ENCODE measurements at regions not wholly inside any gene's neighbourhood (a gene's known extent, or its start where the extent isn't known, plus 50 kb on each side); places are given as distances from the start of the nearest gene placed in this dataset.

DNA sequence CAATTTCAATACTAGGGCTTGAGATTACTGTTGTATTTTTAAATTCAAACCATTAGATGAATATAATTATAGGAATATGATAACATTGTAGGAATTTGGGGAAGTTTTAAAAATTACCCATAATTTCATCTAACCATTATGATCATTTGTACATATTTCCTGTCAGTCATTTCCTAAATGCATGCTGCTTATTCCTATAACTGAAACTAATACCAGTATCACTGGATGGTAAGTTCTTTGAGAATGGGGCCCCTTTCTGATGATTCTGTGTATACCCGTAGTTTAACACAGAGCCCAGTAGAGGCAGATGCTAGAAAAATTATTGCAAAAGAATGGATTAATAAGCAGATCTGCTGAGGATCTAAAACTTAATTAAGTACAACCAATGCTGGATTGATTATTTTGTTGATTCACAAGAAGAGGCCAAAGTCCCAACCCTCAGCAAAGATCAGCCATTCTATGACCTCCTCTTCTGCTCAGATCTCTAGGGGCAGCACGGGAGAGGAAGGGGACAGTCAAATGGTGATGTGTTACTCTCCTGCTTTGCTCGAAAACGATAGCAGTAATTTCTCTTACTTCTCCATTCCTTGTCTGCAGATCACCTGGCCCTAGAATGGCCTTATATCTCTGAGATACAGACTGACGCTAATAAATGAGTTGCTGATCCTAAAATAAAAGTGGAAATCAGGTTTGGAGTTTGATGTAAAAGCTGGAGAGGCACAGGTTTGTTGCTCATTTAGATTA, 69.5 kb upstream of the PELI1 start:
- TF ChIP-seq, protein P1, sequence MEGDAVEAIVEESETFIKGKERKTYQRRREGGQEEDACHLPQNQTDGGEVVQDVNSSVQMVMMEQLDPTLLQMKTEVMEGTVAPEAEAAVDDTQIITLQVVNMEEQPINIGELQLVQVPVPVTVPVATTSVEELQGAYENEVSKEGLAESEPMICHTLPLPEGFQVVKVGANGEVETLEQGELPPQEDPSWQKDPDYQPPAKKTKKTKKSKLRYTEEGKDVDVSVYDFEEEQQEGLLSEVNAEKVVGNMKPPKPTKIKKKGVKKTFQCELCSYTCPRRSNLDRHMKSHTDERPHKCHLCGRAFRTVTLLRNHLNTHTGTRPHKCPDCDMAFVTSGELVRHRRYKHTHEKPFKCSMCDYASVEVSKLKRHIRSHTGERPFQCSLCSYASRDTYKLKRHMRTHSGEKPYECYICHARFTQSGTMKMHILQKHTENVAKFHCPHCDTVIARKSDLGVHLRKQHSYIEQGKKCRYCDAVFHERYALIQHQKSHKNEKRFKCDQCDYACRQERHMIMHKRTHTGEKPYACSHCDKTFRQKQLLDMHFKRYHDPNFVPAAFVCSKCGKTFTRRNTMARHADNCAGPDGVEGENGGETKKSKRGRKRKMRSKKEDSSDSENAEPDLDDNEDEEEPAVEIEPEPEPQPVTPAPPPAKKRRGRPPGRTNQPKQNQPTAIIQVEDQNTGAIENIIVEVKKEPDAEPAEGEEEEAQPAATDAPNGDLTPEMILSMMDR (IDR thresholded peaks at IDR 0.05): no peak
- TF ChIP-seq POLR2A (IDR thresholded peaks at IDR 0.05): no peak
